ENCODE measurements at regions not wholly inside any gene's neighbourhood (a gene's known extent, or its start where the extent isn't known, plus 50 kb on each side); places are given as distances from the start of the nearest gene placed in this dataset.

DNA sequence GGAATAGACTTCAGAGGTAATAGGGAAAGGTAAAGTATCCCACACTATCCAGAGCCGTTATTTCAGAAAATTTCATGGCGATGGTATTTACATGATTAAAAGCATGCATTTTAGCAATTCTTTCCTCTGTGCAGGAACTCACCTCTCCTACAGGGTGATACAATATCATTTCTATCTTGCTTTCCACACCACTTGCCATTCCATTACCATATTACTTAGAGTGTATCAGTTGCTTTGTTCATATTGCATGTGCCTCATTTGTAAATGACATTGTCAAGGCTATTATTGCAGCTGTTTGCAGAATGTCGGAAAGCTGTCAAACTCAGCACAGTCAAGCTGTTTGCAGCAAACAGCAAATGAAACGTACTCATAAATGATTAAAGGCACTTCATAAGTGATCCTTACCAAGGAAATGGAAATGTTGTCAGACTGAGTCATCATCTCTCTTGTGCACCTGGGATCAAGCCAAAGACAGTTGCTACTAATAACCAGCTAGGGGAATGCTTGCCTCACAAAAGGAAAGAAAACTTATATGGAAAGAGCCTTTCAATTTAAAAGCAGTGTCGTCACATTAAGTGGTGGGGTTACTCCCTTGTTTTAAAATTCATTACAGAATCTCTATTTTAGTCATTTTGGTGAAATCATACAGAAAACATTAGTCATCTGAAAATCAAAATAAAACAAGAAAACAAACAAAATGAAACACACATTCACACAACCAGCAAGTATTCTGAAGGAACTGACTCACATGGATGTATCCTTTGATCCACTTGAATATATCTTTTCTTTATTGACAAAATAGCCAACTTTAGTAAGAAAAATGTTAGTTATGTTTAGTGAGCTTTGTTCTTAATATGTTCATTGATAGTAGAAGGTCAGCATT is 1064.1 kb upstream of the CNTNAP5 start:
- no peak overlapping the region for H3K27ac ChIP-seq (ENCODE audit: extremely low read depth, low read depth, low read length)
- H3K36me3 ChIP-seq (ENCODE audit: control insufficient read depth in 2 of 2, insufficient read depth in 1 of 2, low read length in 2 of 2) = no peaks in the 10 kb centered on the region
- H3K4me3 ChIP-seq (ENCODE audit: low read depth, low read length) = no peak overlapping the region
- no peak for TF ChIP-seq ZFP41 (tag by site-specific recombination; IDR thresholded peaks at IDR 0.05; ENCODE audit: borderline replicate concordance)
- no peak for TF ChIP-seq ZNF248 (tag by site-specific recombination; IDR thresholded peaks at IDR 0.05)
- TF ChIP-seq ZNF19 (tag by site-specific recombination; IDR thresholded peaks at IDR 0.05; ENCODE audit: low read depth) = no peak
- TF ChIP-seq ZNF529 (tag by site-specific recombination; IDR thresholded peaks at IDR 0.05; ENCODE audit: insufficient replicate concordance) = no peak
- no peak for TF ChIP-seq ZNF768 (tag by site-specific recombination; IDR thresholded peaks at IDR 0.05)
- TF ChIP-seq ZFP69B (tag by site-specific recombination; IDR thresholded peaks at IDR 0.05) = no peak
- no peak for TF ChIP-seq REST (tag by site-specific recombination; IDR thresholded peaks at IDR 0.05)
- TF ChIP-seq ZNF239 (tag by site-specific recombination; IDR thresholded peaks at IDR 0.05) = no peak
- TF ChIP-seq ZNF121 (tag by site-specific recombination; IDR thresholded peaks at IDR 0.05) = no peak
- TF ChIP-seq, protein P1, sequence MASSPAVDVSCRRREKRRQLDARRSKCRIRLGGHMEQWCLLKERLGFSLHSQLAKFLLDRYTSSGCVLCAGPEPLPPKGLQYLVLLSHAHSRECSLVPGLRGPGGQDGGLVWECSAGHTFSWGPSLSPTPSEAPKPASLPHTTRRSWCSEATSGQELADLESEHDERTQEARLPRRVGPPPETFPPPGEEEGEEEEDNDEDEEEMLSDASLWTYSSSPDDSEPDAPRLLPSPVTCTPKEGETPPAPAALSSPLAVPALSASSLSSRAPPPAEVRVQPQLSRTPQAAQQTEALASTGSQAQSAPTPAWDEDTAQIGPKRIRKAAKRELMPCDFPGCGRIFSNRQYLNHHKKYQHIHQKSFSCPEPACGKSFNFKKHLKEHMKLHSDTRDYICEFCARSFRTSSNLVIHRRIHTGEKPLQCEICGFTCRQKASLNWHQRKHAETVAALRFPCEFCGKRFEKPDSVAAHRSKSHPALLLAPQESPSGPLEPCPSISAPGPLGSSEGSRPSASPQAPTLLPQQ (tag by site-specific recombination; IDR thresholded peaks at IDR 0.05) = no peak
- TF ChIP-seq ZNF311 (tag by site-specific recombination; IDR thresholded peaks at IDR 0.05; ENCODE audit: borderline replicate concordance) = no peak
- TF ChIP-seq ZNF624 (tag by site-specific recombination; IDR thresholded peaks at IDR 0.05) = no peak
- no peak for TF ChIP-seq ZIC2 (tag by site-specific recombination; IDR thresholded peaks at IDR 0.05)
- no peak for TF ChIP-seq ZEB2 (tag by site-specific recombination; IDR thresholded peaks at IDR 0.05)
- no peak for TF ChIP-seq ZNF426 (tag by site-specific recombination; IDR thresholded peaks at IDR 0.05)
- TF ChIP-seq, protein P2, sequence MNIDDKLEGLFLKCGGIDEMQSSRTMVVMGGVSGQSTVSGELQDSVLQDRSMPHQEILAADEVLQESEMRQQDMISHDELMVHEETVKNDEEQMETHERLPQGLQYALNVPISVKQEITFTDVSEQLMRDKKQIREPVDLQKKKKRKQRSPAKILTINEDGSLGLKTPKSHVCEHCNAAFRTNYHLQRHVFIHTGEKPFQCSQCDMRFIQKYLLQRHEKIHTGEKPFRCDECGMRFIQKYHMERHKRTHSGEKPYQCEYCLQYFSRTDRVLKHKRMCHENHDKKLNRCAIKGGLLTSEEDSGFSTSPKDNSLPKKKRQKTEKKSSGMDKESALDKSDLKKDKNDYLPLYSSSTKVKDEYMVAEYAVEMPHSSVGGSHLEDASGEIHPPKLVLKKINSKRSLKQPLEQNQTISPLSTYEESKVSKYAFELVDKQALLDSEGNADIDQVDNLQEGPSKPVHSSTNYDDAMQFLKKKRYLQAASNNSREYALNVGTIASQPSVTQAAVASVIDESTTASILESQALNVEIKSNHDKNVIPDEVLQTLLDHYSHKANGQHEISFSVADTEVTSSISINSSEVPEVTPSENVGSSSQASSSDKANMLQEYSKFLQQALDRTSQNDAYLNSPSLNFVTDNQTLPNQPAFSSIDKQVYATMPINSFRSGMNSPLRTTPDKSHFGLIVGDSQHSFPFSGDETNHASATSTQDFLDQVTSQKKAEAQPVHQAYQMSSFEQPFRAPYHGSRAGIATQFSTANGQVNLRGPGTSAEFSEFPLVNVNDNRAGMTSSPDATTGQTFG (tag by site-specific recombination; IDR thresholded peaks at IDR 0.05; ENCODE audit: borderline replicate concordance) = no peak
- TF ChIP-seq ZNF558 (tag by site-specific recombination; IDR thresholded peaks at IDR 0.05) = no peak
- no peak for TF ChIP-seq ZNF549 (tag by site-specific recombination; IDR thresholded peaks at IDR 0.05)
- no peak for TF ChIP-seq ZNF776 (tag by site-specific recombination; IDR thresholded peaks at IDR 0.05; ENCODE audit: borderline replicate concordance)
- TF ChIP-seq ZXDB (tag by site-specific recombination; IDR thresholded peaks at IDR 0.05) = no peak
- POLR2A ChIA-PET = no interaction called here
- CTCF ChIA-PET = no interaction called here
- no peaks in the 10 kb centered on the region for H3K4me1 ChIP-seq (ENCODE audit: control insufficient read depth, insufficient read depth, low read length)
- H3K9me3 ChIP-seq (ENCODE audit: control insufficient read depth, insufficient read depth, low read depth, low read length) = no peaks in the 10 kb centered on the region
